IMR-90 (cell line): ENCODE measurements at regions not wholly inside any gene's neighbourhood (a gene's known extent, or its start where the extent isn't known, plus 50 kb on each side); places are given as distances from the start of the nearest gene placed in this dataset.

Experiments
- ATAC-seq: fragments of 200-7000 bp; cut with Tn5 transposase; 2 replicates; pipeline ENCODE4 v1.9.1; 2020; ENCODE audit warnings: low read depth, mild to moderate bottlenecking, moderate library complexity
- BruUV-seq: library from RNA; stranded (reverse); fragments of 400-500 nt; replicated peaks from 2 replicates; lab custom pipeline; 2021; lab: Mats Ljungman, UMichigan
- CTCF ChIA-PET: fragments of 300-600 bp; formaldehyde crosslinking; extraction: SDS; loops from one replicate; lab custom pipeline; 2021; ENCODE audit warnings: antibody characterized with exemption; lab: Yijun Ruan, JAX
- POLR2A ChIA-PET: fragments of 300-600 bp; sonication (Branson Sonifier 250); formaldehyde crosslinking; loops from one replicate; lab custom pipeline; 2022; ENCODE audit warnings: antibody characterized with exemption; ENCODE audit not compliant: unreplicated experiment; lab: Charles Lee
- DNase-seq: peaks from one replicate; pipeline ENCODE4 v3.0.0; 2013
- H2AFZ ChIP-seq: replicated peaks from 2 replicates; pipeline ENCODE3; 2013; ENCODE audit warnings: low read length, mild to moderate bottlenecking; ENCODE audit not compliant: poor library complexity
- H2AK5ac ChIP-seq: 2 replicates; pipeline ENCODE4 v1.6.1; 2013; ENCODE audit warnings: low read depth, low read length, inconsistent platforms
- H2AK9ac ChIP-seq: replicated peaks from 2 replicates; pipeline ENCODE3; 2013; ENCODE audit warnings: mild to moderate bottlenecking, low read depth, low read length, moderate library complexity; ENCODE audit not compliant: poor library complexity
- H2BK120ac ChIP-seq: 2 replicates; pipeline ENCODE4 v1.6.1; 2013; ENCODE audit warnings: low read depth, low read length, inconsistent platforms
- H2BK15ac ChIP-seq: 3 replicates; pipeline ENCODE4 v1.6.1; 2013; ENCODE audit warnings: low read depth, low read length, inconsistent platforms
- H2BK20ac ChIP-seq: 2 replicates; pipeline ENCODE4 v1.6.1; 2013; ENCODE audit warnings: low read depth, mild to moderate bottlenecking, inconsistent platforms, low read length, moderate library complexity
- H2BK5ac ChIP-seq: 2 replicates; pipeline ENCODE4 v1.6.1; 2013; ENCODE audit warnings: mild to moderate bottlenecking, low read depth, low read length, inconsistent platforms; ENCODE audit not compliant: poor library complexity, severe bottlenecking
- H3K14ac ChIP-seq: replicated peaks from 2 replicates; pipeline ENCODE4 v1.6.1; 2013; ENCODE audit warnings: low read depth, low read length, inconsistent platforms
- H3K18ac ChIP-seq: 2 replicates; pipeline ENCODE4 v1.6.1; 2013; ENCODE audit warnings: low read depth, low read length, control low read depth
- H3K23ac ChIP-seq: 2 replicates; pipeline ENCODE4 v1.6.1; 2013; ENCODE audit warnings: low read depth, low read length, inconsistent platforms
- H3K27ac ChIP-seq: 2 replicates; pipeline ENCODE4 v1.5.1; 2013; ENCODE audit warnings: mild to moderate bottlenecking, control low read depth, low read length; ENCODE audit not compliant: insufficient read depth
- H3K27me3 ChIP-seq: 2 replicates; pipeline ENCODE4 v1.6.1; 2013; ENCODE audit warnings: low read length; ENCODE audit not compliant: control insufficient read depth, insufficient read depth
- H3K36me3 ChIP-seq: 2 replicates; pipeline ENCODE4 v1.6.1; 2013; ENCODE audit warnings: low read length, mixed read lengths; ENCODE audit not compliant: control insufficient read depth, insufficient read depth
- H3K4ac ChIP-seq: 2 replicates; pipeline ENCODE4 v1.6.1; 2013; ENCODE audit warnings: low read depth, low read length, inconsistent platforms
- H3K4me1 ChIP-seq: 2 replicates; pipeline ENCODE4 v1.6.1; 2013; ENCODE audit warnings: low read length, mixed read lengths; ENCODE audit not compliant: control insufficient read depth, insufficient read depth
- H3K4me2 ChIP-seq: 2 replicates; pipeline ENCODE4 v1.6.1; 2013; ENCODE audit warnings: low read depth, mild to moderate bottlenecking, control low read depth, low read length, moderate library complexity
- H3K4me3 ChIP-seq: 2 replicates; pipeline ENCODE4 v1.5.1; 2013; ENCODE audit warnings: low read depth, mild to moderate bottlenecking, control low read depth, low read length, moderate library complexity; ENCODE audit not compliant: insufficient read depth
- H3K56ac ChIP-seq: 2 replicates; pipeline ENCODE4 v1.6.1; 2013; ENCODE audit warnings: low read length, inconsistent platforms; ENCODE audit not compliant: insufficient read depth; ENCODE audit errors: extremely low read depth
- H3K79me1 ChIP-seq, 2 experiments: 2 replicates each; pipeline ENCODE4 v1.6.1; 2013; ENCODE audit warnings: low read length in 2 of 2, inconsistent platforms in 1 of 2, low read depth in 1 of 2
- H3K9ac ChIP-seq: 2 replicates; pipeline ENCODE4 v1.6.1; 2013; ENCODE audit warnings: low read depth, low read length, control low read depth
- H3K9me1 ChIP-seq: 2 replicates; pipeline ENCODE4 v1.6.1; 2013; ENCODE audit warnings: low read length, inconsistent platforms; ENCODE audit not compliant: insufficient read depth
- H3K9me3 ChIP-seq: 2 replicates; pipeline ENCODE4 v1.6.1; 2013; ENCODE audit warnings: low read length; ENCODE audit not compliant: control insufficient read depth, insufficient read depth
- H4K20me1 ChIP-seq: 2 replicates; pipeline ENCODE4 v1.6.1; 2013; ENCODE audit warnings: low read length, inconsistent platforms; ENCODE audit not compliant: insufficient read depth
- H4K5ac ChIP-seq: 2 replicates; pipeline ENCODE4 v1.6.1; 2013; ENCODE audit warnings: mild to moderate bottlenecking, low read depth, low read length, control low read depth
- H4K8ac ChIP-seq, 2 experiments: 2 replicates each; pipeline ENCODE4 v1.6.1; 2013; ENCODE audit warnings: low read depth in 2 of 2, low read length in 2 of 2, control low read depth in 1 of 2, inconsistent platforms in 1 of 2
- H4K91ac ChIP-seq: 2 replicates; pipeline ENCODE4 v1.6.1; 2013; ENCODE audit warnings: low read depth, low read length, inconsistent platforms; ENCODE audit not compliant: insufficient read depth
- CEBPB ChIP-seq: IDR thresholded peaks from 2 replicates; pipeline ENCODE4 v1.6.1; 2012; ENCODE audit warnings: low read depth, low read length, improper control_type of control experiment
- FOS ChIP-seq: fragments of 150-350 bp; IDR thresholded peaks from 2 replicates; pipeline ENCODE4 v1.6.1; 2016; ENCODE audit warnings: low read depth, low read length
- MXI1 ChIP-seq: IDR thresholded peaks from 2 replicates; pipeline ENCODE4 v1.6.1; 2012; ENCODE audit warnings: low read depth, mild to moderate bottlenecking, low read length, moderate library complexity, borderline replicate concordance
- NFE2L2 ChIP-seq: fragments of 150-350 bp; IDR thresholded peaks from 2 replicates; pipeline ENCODE4 v1.6.1; 2016; ENCODE audit warnings: low read depth, mild to moderate bottlenecking, low read length
- POLR2A ChIP-seq: IDR thresholded peaks from 2 replicates; pipeline ENCODE4 v1.6.1; 2012; ENCODE audit warnings: mild to moderate bottlenecking, low read depth, low read length
- RAD21 ChIP-seq: IDR thresholded peaks from 2 replicates; pipeline ENCODE4 v1.6.1; 2012; ENCODE audit warnings: low read length, improper control_type of control experiment
- RCOR1 ChIP-seq: IDR thresholded peaks from 2 replicates; pipeline ENCODE4 v1.6.1; 2012; ENCODE audit warnings: mild to moderate bottlenecking, low read length, improper control_type of control experiment; ENCODE audit not compliant: insufficient replicate concordance
- SMC3 ChIP-seq: fragments of 150-350 bp; IDR thresholded peaks from 2 replicates; pipeline ENCODE4 v1.6.1; 2016; ENCODE audit warnings: low read depth, mild to moderate bottlenecking, antibody characterized with exemption, low read length, moderate library complexity
- WGBS, 2 experiments: methylation state at CpG; one replicate each; pipeline versions ENCODE4 v1.1.5 to v1.1.7; 2013; ENCODE audit warnings: missing lambda C conversion rate in 2 of 2; ENCODE audit not compliant: insufficient read length in 1 of 2; ENCODE audit errors: extremely low coverage in 2 of 2; 5-methylcytosine and 5-hydroxymethylcytosine counted together
- dilution Hi-C: fragments of 300-500 bp; cut with HindIII; formaldehyde crosslinking; loops from one replicate; pipeline ENCODE4 v1.14.3; 2018; ENCODE audit warnings: low sequenced_read_pairs; ENCODE audit not compliant: unreplicated experiment
- in situ Hi-C: fragments of 300-500 bp; cut with MboI; formaldehyde crosslinking; loops from 3 replicates; pipeline ENCODE4 v1.14.3; 2019; ENCODE audit warnings: low sequenced_read_pairs, inconsistent platforms, mixed read lengths
- intact Hi-C: fragments of 100-400 bp; cut with micrococcal nuclease; formaldehyde crosslinking; loops from 2 replicates; pipeline ENCODE4 v1.10.0; 2022
- TF ChIP-seq, protein P1 (sequence below): fragments of 150-350 bp; IDR thresholded peaks from 2 replicates; pipeline ENCODE4 v1.6.1; 2016; ENCODE audit warnings: low read depth, mild to moderate bottlenecking, low read length, moderate library complexity, borderline replicate concordance

DNA sequence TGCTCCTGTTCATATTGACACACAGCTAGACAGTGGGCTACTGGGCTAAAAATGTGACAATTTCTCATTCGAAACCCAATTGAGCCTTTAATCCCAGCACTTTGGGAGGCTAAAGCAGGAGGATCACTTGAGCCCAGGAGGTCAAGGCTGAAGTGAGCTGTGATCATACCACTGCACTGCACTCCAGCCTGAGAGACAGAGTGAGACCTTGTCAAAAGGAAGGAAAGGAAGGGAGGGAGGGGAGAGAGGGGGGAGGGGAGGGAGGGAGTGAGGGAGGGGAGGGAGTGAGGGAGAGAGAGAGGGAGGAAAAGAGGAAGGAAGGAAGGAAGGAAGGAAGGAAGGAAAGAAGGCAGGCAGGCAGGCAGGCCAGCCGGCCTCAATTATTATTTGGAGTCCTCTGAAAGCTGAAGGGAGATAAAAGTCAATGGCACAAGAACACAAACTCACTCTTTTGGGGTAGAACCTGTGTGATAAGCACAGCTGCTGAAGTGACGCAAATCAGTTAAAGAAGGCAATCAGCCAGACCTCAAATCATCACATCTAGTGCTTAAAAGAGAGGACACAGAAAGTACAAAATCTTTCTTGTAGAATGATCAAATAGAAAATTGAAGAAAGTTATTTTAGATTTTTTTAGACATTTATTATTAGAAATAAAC, 98.1 kb downstream of the CCDC71L start:
- H2BK15ac ChIP-seq: no peak overlapping the region
- H3K4me3 ChIP-seq: no peak overlapping the region
- H3K79me1 ChIP-seq: no peaks in the 10 kb centered on the region
- H3K4me1 ChIP-seq: no peaks in the 10 kb centered on the region
- H4K8ac ChIP-seq: no peak overlapping the region
- H4K5ac ChIP-seq: no peak overlapping the region
- no peak overlapping the region for H3K14ac ChIP-seq
- H3K27ac ChIP-seq: no peak overlapping the region
- CTCF ChIA-PET: interaction anchor here (0.6 kb wide), 1 partner anchor 12 kb away, joined by 6 read pairs; no protein-coding TSS in a partner anchor
- no peak for ATAC-seq
- no peak overlapping the region for H3K56ac ChIP-seq
- no peak overlapping the region for H3K18ac ChIP-seq
- POLR2A ChIA-PET: no interaction called here
- WGBS, 2 experiments: no CpG with 5 or more reads among the region's 3 CpGs
- no peak overlapping the region; the same call in none of the 2 replicates for H3K4ac ChIP-seq
- no peaks in the 10 kb centered on the region for H3K9me3 ChIP-seq
- H3K27me3 ChIP-seq: no peaks in the 10 kb centered on the region
- H3K9me1 ChIP-seq: peaks cover 5% of the 10 kb centered on the region; the same call in 1 of the 2 replicates
- intact Hi-C loops: no loop called here
- DNase-seq: no peak
- dilution Hi-C loops: no loop called here
- H2BK120ac ChIP-seq: no peak overlapping the region
- H2BK5ac ChIP-seq: no peak overlapping the region
- BruUV-seq: no TSS peak
- H2AK9ac ChIP-seq: no peak overlapping the region
- no peaks in the 10 kb centered on the region for H3K36me3 ChIP-seq
- H2AFZ ChIP-seq: no peak overlapping the region
- H3K4me2 ChIP-seq: no peak overlapping the region
- TF ChIP-seq NFE2L2: no peak
- TF ChIP-seq POLR2A: no peak
- no peak for TF ChIP-seq CEBPB
- no peak for TF ChIP-seq SMC3
- no peak for TF ChIP-seq RAD21
- no peak for TF ChIP-seq MXI1
- TF ChIP-seq RCOR1: no peak
- TF ChIP-seq, protein P1, sequence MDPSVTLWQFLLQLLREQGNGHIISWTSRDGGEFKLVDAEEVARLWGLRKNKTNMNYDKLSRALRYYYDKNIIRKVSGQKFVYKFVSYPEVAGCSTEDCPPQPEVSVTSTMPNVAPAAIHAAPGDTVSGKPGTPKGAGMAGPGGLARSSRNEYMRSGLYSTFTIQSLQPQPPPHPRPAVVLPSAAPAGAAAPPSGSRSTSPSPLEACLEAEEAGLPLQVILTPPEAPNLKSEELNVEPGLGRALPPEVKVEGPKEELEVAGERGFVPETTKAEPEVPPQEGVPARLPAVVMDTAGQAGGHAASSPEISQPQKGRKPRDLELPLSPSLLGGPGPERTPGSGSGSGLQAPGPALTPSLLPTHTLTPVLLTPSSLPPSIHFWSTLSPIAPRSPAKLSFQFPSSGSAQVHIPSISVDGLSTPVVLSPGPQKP: no peak
- TF ChIP-seq FOS: no peak
- in situ Hi-C loops: no loop called here
- H3K23ac ChIP-seq: no peak overlapping the region
- no peak overlapping the region for H2AK5ac ChIP-seq
- H2BK20ac ChIP-seq: no peak overlapping the region
- no peak overlapping the region for H4K91ac ChIP-seq
- no peak overlapping the region for H3K9ac ChIP-seq
- H4K20me1 ChIP-seq: no peaks in the 10 kb centered on the region
